Mucosa of descending colon (tissue), 3 donors: ENCODE measurements at regions not wholly inside any gene's neighbourhood (a gene's known extent, or its start where the extent isn't known, plus 50 kb on each side); places are given as distances from the start of the nearest gene placed in this dataset.
"Not testable (repeated sequence)": the region's sequence is repeated elsewhere in the genome, so short reads cannot be mapped to it uniquely, and the experiment has no call there.

Experiments
- ATAC-seq: fragments of 200-7000 bp; cut with Tn5 transposase; one replicate; pipeline ENCODE4 v1.9.1; 2020; ENCODE audit warnings: mild to moderate bottlenecking, moderate library complexity
- DNase-seq, 3 donors: peaks; one replicate each; pipeline ENCODE4 v3.0.0-alpha.2; 2020
- H3K36me3 ChIP-seq: fragments of 200-600 bp; one replicate; pipeline ENCODE4 v1.8.0; 2021; ENCODE audit warnings: low read depth, mild to moderate bottlenecking
- H3K4me1 ChIP-seq: fragments of 200-600 bp; one replicate; pipeline ENCODE4 v1.8.0; 2021; ENCODE audit warnings: low read depth, mild to moderate bottlenecking
- H3K4me3 ChIP-seq: fragments of 200-600 bp; one replicate; pipeline ENCODE4 v1.8.0; 2021; ENCODE audit warnings: mild to moderate bottlenecking
- H3K9me3 ChIP-seq: fragments of 200-600 bp; one replicate; pipeline ENCODE4 v1.8.0; 2021; ENCODE audit warnings: mild to moderate bottlenecking
- CTCF ChIP-seq: fragments of 200-600 bp; IDR thresholded peaks from one replicate; pipeline ENCODE4 v1.8.0; 2022; ENCODE audit warnings: antibody characterized with exemption, mild to moderate bottlenecking
- intact Hi-C, 2 donors: fragments of 100-400 bp; cut with DNase I in 1 of 2; cut with micrococcal nuclease in 1 of 2; formaldehyde crosslinking; loops; one replicate each; pipeline versions ENCODE4 v1.11.0 to v1.11.1; 2022; cut with DNase I, micrococcal nuclease
- donor health status: DM: no; HTN: no; CAD: no; lungs with moderate emphysema.
- donor health status: DM: no; HTN: no; CAD: no.
- donor health status: DM: no; HTN: yes; CAD: no.

- DNase-seq (no peak), ATAC-seq (no peak)
- intact Hi-C loops: no loop called here
- Histone ChIP-seq H3K36me3 (no peaks in the 10 kb centered on the region), H3K9me3 (no peaks in the 10 kb centered on the region), H3K4me1 (no peaks in the 10 kb centered on the region), H3K4me3 (no peak overlapping the region)
- no peak for TF ChIP-seq CTCF
Observed at GRCh38 chr2:53500181-53500580, 267.4 kb upstream of the CHAC2 start.

GRCh38 chr2:53498210-53498609, 269.4 kb upstream of the CHAC2 start:
- no peak for TF ChIP-seq CTCF
- no peak overlapping the region for H3K4me3 ChIP-seq
- H3K4me1 ChIP-seq: no peaks in the 10 kb centered on the region
- H3K9me3 ChIP-seq: no peaks in the 10 kb centered on the region
- DNase-seq (no peak), ATAC-seq (peak; percentile 17)
- intact Hi-C loops: no loop called here
- H3K36me3 ChIP-seq: no peaks in the 10 kb centered on the region

GRCh38 chr2:53497020-53497419, 270.6 kb upstream of the CHAC2 start:
- DNase-seq (no peak), ATAC-seq (no peak)
- no peaks in the 10 kb centered on the region for H3K36me3 ChIP-seq
- no peaks in the 10 kb centered on the region for H3K4me1 ChIP-seq
- TF ChIP-seq CTCF: no peak
- intact Hi-C loops: no loop called here
- H3K4me3 ChIP-seq: no peak overlapping the region
- H3K9me3 ChIP-seq: no peaks in the 10 kb centered on the region

- Histone ChIP-seq H3K4me3 (no peak overlapping the region), H3K4me1 (no peaks in the 10 kb centered on the region), H3K9me3 (no peaks in the 10 kb centered on the region), H3K36me3 (no peaks in the 10 kb centered on the region)
- ATAC-seq: no peak
- intact Hi-C loops: no loop called here
- TF ChIP-seq CTCF: no peak
- DNase-seq: no peak
Observed at GRCh38 chr2:53493210-53493609, 274.4 kb upstream of the CHAC2 start.

- Histone ChIP-seq H3K4me1 (no peaks in the 10 kb centered on the region), H3K4me3 (no peak overlapping the region), H3K9me3 (no peaks in the 10 kb centered on the region), H3K36me3 (no peaks in the 10 kb centered on the region)
- ATAC-seq: peak; percentile 35
- no peak for DNase-seq
- intact Hi-C loops: no loop called here
- no peak for TF ChIP-seq CTCF
Observed at GRCh38 chr2:53490659-53491058, 276.9 kb upstream of the CHAC2 start.

- intact Hi-C loops, ATAC-seq, H3K36me3 ChIP-seq, H3K9me3 ChIP-seq, H3K4me1 ChIP-seq, H3K4me3 ChIP-seq: not testable (repeated sequence)
- DNase-seq: peak in 1 of 3 donors; percentile 43
Observed at GRCh38 chr2:53486185-53486899, 281.3 kb upstream of the CHAC2 start.
